Transverse colon (tissue), 4 donors: ENCODE measurements at regions not wholly inside any gene's neighbourhood (a gene's known extent, or its start where the extent isn't known, plus 50 kb on each side); places are given as distances from the start of the nearest gene placed in this dataset.

Experiments
- DNase-seq: peaks from one replicate; pipeline ENCODE4 v3.0.0-alpha.2; 2019
- H3K27ac ChIP-seq, 4 donors: fragments of 200-600 bp; sonication (generic); 2 replicates each; pipeline ENCODE4 v1.5.1; 2016 to 2018; ENCODE audit warnings: inconsistent platforms in 4 of 4
- H3K27me3 ChIP-seq: fragments of 200-600 bp; sonication (generic); 2 replicates; pipeline ENCODE4 v1.5.1; 2017; ENCODE audit warnings: inconsistent platforms
- H3K36me3 ChIP-seq, 4 donors: fragments of 200-600 bp; sonication (generic); 2 replicates each; pipeline ENCODE4 v1.5.1; 2017 to 2019; ENCODE audit warnings: inconsistent platforms in 4 of 4
- H3K4me1 ChIP-seq, 4 donors: fragments of 200-600 bp; sonication (generic); 2 replicates each; pipeline ENCODE4 v1.5.1; 2017 to 2020; ENCODE audit warnings: inconsistent platforms in 4 of 4
- H3K4me3 ChIP-seq, 4 donors: fragments of 200-600 bp; sonication (generic); 1 replicate in 1 of 4; 2 replicates in 3 of 4; pipeline versions ENCODE4 v1.5.1 to v1.6.1; 2017 to 2019; ENCODE audit warnings: inconsistent platforms in 4 of 4
- H3K9me3 ChIP-seq, 2 donors: fragments of 200-600 bp; sonication (generic); 2 replicates each; pipeline ENCODE4 v1.5.1; 2017 to 2019; ENCODE audit warnings: inconsistent platforms in 2 of 2
- CTCF ChIP-seq, 5 experiments: fragments of 200-600 bp in 3 of 5; fragments of 450-650 bp in 2 of 5; sonication (generic) in 3 of 5; IDR thresholded peaks; 1 replicate in 2 of 5; 2 replicates in 3 of 5; pipeline ENCODE4 v1.5.1; 2016 to 2017; ENCODE audit warnings: antibody characterized with exemption in 5 of 5, inconsistent platforms in 3 of 5, mild to moderate bottlenecking in 2 of 5, moderate library complexity in 1 of 5
- EP300 ChIP-seq: sonication (generic); formaldehyde crosslinking; IDR thresholded peaks from one replicate; pipeline ENCODE4 v1.6.1; 2017; ENCODE audit warnings: antibody characterized with exemption, low read depth
- POLR2A ChIP-seq: fragments of 450-650 bp; IDR thresholded peaks from one replicate; pipeline ENCODE4 v1.6.1; 2016; ENCODE audit warnings: antibody characterized with exemption, mild to moderate bottlenecking, moderate library complexity
- POLR2AphosphoS5 ChIP-seq, 3 donors: sonication (generic); formaldehyde crosslinking; IDR thresholded peaks; one replicate each; pipeline ENCODE4 v1.6.1; 2016; ENCODE audit warnings: antibody characterized with exemption in 3 of 3
- WGBS, 2 donors: methylation state at CpG; one replicate each; pipeline ENCODE4 v1.1.5; 2018; ENCODE audit warnings: low coverage in 1 of 2; 5-methylcytosine and 5-hydroxymethylcytosine counted together
- in situ Hi-C, 4 donors: fragments of 200-750 bp; cut with MboI; loops; one replicate each; pipeline versions ENCODE4 v1.15.0 to v1.15.1; 2017; ENCODE audit warnings: low sequenced_read_pairs in 3 of 4, low pct_ligation_motif_present in 1 of 4, low pct_unique_long_range_greater_than_20kb in 1 of 4
- intact Hi-C: fragments of 100-400 bp; cut with DNase I; formaldehyde crosslinking; loops from one replicate; pipeline ENCODE4 v1.15.1; 2023; ENCODE audit warnings: low total_unique reads

GRCh38 chr2:183214680-183215079 lies 90.4 kb downstream of the NUP35 start:
- Histone ChIP-seq H3K36me3 (no peaks in the 10 kb centered on the region), H3K27ac (no peak overlapping the region), H3K4me1 (no peaks in the 10 kb centered on the region), H3K4me3 (no peak overlapping the region), H3K27me3 (no peaks in the 10 kb centered on the region), H3K9me3 (no peaks in the 10 kb centered on the region)
- 58 to 62% methylated on average over 2 of the region's 2 CpGs for WGBS, 2 donors
- no peak for TF ChIP-seq EP300
- no peak for TF ChIP-seq CTCF (IDR thresholded peaks at IDR 0.05)
- TF ChIP-seq POLR2A: no peak
- no peak for DNase-seq
- in situ Hi-C loops: no loop called here
- intact Hi-C loops: no loop called here

- Histone ChIP-seq H3K36me3 (no peaks in the 10 kb centered on the region), H3K9me3 (no peaks in the 10 kb centered on the region), H3K27ac (no peak overlapping the region), H3K4me1 (no peaks in the 10 kb centered on the region), H3K27me3 (no peaks in the 10 kb centered on the region), H3K4me3 (no peak overlapping the region)
- TF ChIP-seq CTCF (IDR thresholded peaks at IDR 0.05) (no peak), POLR2A (no peak), EP300 (no peak), POLR2AphosphoS5 (IDR thresholded peaks at IDR 0.05) (no peak)
- intact Hi-C loops (no loop called here), in situ Hi-C loops (no loop called here)
- no peak for DNase-seq
- WGBS, 2 donors: 88% methylated on average over 1 of the region's 1 CpG; no CpG with 5 or more reads in 1 of the 2 donors
Observed at GRCh38 chr2:183215917-183216316, 91.7 kb downstream of the NUP35 start.

- no peaks in the 10 kb centered on the region for H3K4me1 ChIP-seq
- no peak overlapping the region for H3K4me3 ChIP-seq
- H3K27me3 ChIP-seq: no peaks in the 10 kb centered on the region
- H3K36me3 ChIP-seq: no peaks in the 10 kb centered on the region
- intact Hi-C loops (no loop called here), in situ Hi-C loops (no loop called here)
- TF ChIP-seq EP300: no peak
- no peak for TF ChIP-seq POLR2AphosphoS5 (IDR thresholded peaks at IDR 0.05)
- WGBS, 2 donors: 73 to 79% methylated on average over 3 of the region's 3 CpGs
- H3K9me3 ChIP-seq: no peaks in the 10 kb centered on the region
- no peak for DNase-seq
- no peak overlapping the region for H3K27ac ChIP-seq
Observed at GRCh38 chr2:183219888-183220287, 95.6 kb downstream of the NUP35 start.

GRCh38 chr2:183222751-183223150 lies 98.5 kb downstream of the NUP35 start:
- in situ Hi-C loops: no loop called here
- Histone ChIP-seq H3K36me3 (no peaks in the 10 kb centered on the region), H3K4me1 (no peaks in the 10 kb centered on the region), H3K9me3 (no peaks in the 10 kb centered on the region), H3K4me3 (no peak overlapping the region), H3K27me3 (no peaks in the 10 kb centered on the region), H3K27ac (no peak overlapping the region)
- no peak for DNase-seq
- TF ChIP-seq POLR2AphosphoS5 (IDR thresholded peaks at IDR 0.05) (no peak), CTCF (IDR thresholded peaks at IDR 0.05) (no peak), POLR2A (no peak), EP300 (no peak)
- intact Hi-C loops: no loop called here
- WGBS, 2 donors: 71 to 77% methylated on average over 3 to 5 of the region's 5 CpGs

- H3K36me3 ChIP-seq: no peaks in the 10 kb centered on the region
- TF ChIP-seq POLR2AphosphoS5 (IDR thresholded peaks at IDR 0.05): no peak
- TF ChIP-seq POLR2A: no peak
- TF ChIP-seq EP300: no peak
- no peak for TF ChIP-seq CTCF (IDR thresholded peaks at IDR 0.05)
- intact Hi-C loops: no loop called here
- DNase-seq: no peak
- H3K27ac ChIP-seq: no peak overlapping the region
- no peaks in the 10 kb centered on the region for H3K9me3 ChIP-seq
- in situ Hi-C loops: no loop called here
- H3K27me3 ChIP-seq: no peaks in the 10 kb centered on the region
- no peak overlapping the region for H3K4me3 ChIP-seq
- no peaks in the 10 kb centered on the region for H3K4me1 ChIP-seq
Observed at GRCh38 chr2:183224948-183225347, 100.7 kb downstream of the NUP35 start.
